Left ventricle myocardium superior (tissue), 1 donor: ENCODE measurements at regions not wholly inside any gene's neighbourhood (a gene's known extent, or its start where the extent isn't known, plus 50 kb on each side); places are given as distances from the start of the nearest gene placed in this dataset.

Experiments used
- ATAC-seq: fragments of 200-7000 bp; cut with Tn5 transposase; one replicate; pipeline ENCODE4 v1.9.1; 2020; ENCODE audit warnings: mild to moderate bottlenecking, moderate library complexity
- DNase-seq: peaks from one replicate; pipeline ENCODE4 v3.0.0-alpha.2; 2020
- intact Hi-C: fragments of 100-400 bp; cut with micrococcal nuclease; formaldehyde crosslinking; loops from one replicate; pipeline ENCODE4 v1.11.0; 2022
- donor health status: DM: no; HTN: yes; CAD: no; lungs with severe emphysema.

- intact Hi-C loops: no loop called here
- ATAC-seq: no peak
- DNase-seq: no peak
Measured at GRCh38 chr11:131253656-131254151, 116.7 kb upstream of the NTM start.

DNA sequence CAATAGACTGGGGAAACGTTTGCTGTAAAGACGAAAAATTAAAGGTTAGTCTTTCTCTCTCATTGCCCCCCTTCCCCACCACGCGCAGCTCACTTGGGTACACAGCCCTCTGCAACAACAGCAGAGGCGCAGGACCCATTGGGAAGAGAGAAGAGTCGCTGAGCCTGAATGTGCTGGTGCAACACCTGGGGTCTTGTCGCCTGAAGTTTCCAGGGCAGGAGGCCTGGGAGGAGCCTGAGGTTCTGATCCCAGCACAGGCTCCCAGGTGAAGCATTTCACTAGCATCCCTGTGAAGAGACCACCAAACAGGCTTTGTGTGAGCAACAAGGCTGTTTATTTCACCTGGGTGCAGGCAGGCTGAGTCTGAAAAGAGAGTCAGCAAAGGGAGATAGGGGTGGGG, 116.2 kb upstream of the NTM start:
- ATAC-seq (no peak), DNase-seq (no peak)
- intact Hi-C loops: no loop called here

DNA sequence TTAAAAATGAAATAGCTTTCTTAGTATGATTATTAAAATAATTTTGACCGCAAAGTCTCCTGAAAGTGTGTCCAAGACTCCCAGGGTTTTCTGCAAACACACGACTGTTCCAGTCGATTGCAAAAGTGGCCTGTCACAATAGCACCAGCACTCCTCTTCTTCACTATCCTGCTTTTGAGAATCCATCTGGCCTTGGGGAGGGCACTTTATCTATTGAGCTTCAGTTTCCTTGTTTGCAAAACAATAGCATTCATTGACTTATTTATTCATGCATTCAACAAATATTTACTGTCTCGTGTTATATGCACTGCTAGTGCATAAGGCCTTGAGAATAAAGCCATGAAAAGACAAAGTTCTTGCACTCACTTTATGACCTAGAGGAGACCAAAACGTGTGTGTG, 96.2 kb upstream of the NTM start:
- no peak for ATAC-seq
- intact Hi-C loops: no loop called here
- no peak for DNase-seq

- DNase-seq (no peak), ATAC-seq (no peak)
- intact Hi-C loops: no loop called here
Measured at GRCh38 chr11:131275580-131275979, 94.8 kb upstream of the NTM start.

GRCh38 chr11:131278472-131278871, 91.9 kb upstream of the NTM start:
- DNase-seq (no peak), ATAC-seq (no peak)
- intact Hi-C loops: no loop called here

- DNase-seq: no peak
- no peak for ATAC-seq
- intact Hi-C loops: no loop called here
Measured at GRCh38 chr11:131279654-131280384, 90.6 kb upstream of the NTM start.

GRCh38 chr11:131281316-131281715, 89.1 kb upstream of the NTM start:
- intact Hi-C loops: no loop called here
- DNase-seq: no peak
- no peak for ATAC-seq

- intact Hi-C loops: no loop called here
- ATAC-seq (no peak), DNase-seq (no peak)
Measured at GRCh38 chr11:131284041-131284440, 86.4 kb upstream of the NTM start.

GRCh38 chr11:131288521-131289091, 81.8 kb upstream of the NTM start:
- intact Hi-C loops: no loop called here
- no peak for ATAC-seq
- no peak for DNase-seq

GRCh38 chr11:131290185-131290584, 80.2 kb upstream of the NTM start:
- DNase-seq: no peak
- intact Hi-C loops: no loop called here
- no peak for ATAC-seq

GRCh38 chr11:131295986-131296385, 74.4 kb upstream of the NTM start:
- intact Hi-C loops: no loop called here
- ATAC-seq: no peak
- DNase-seq: no peak

DNA sequence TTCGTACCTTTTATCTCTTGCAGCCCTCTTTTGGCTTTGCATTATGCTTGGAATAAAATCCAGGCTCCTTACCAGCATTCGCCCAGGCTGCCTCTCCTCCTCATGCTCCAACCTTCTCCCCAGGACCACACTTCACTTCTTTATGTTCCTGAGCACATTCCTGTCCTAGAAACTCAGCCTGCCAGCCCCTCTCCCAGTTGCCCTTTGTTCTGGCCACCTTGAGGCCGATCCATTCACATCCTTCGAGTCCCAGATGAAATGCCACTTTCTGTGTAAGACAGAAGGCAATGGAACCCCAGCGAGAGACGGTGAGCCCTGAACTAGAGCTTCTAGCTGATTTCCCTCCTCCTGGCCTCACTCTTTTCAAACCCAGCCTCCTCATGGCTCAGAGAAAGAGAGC, 73.0 kb upstream of the NTM start:
- no peak for DNase-seq
- no peak for ATAC-seq
- intact Hi-C loops: no loop called here

DNA sequence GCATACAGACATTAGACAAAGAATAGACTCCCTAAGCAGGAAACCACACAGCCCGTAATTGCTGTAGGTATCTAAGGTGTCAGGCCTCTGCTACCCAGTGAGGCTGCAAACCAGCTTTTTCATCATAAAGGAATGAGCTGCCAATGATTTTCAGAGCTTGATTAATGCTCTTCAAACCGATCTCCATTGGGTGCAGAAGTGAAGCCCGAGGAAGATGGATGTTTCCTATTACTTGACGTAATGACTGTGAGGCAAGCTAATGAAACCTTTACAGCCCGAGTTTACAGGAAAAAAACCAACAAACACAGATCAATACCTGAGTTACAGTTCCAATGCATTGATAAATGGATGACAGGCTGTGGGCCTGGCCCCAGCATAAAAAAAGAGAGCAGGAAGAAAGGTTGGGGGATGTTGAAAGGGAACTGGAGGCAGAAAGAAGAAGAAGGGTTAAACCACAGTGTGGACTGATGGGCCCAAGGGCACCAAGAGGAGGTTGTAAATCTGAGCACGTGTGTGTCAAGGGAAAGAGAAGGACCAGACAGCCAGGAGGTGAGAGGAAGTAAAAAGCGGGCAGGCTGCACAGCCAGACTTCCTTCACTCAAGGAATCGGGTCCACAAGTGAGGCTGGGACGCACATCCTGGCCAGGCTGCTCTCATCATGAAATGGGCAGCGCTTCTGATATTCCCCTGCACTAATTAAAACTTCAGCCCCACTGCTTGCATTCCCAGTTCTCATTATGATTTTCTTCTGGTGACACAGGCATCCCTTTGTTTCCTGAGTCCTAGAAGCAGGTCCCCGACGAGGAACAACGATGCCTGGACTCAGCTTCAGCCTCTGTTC, 70.6 kb upstream of the NTM start:
- no peak for ATAC-seq
- intact Hi-C loops: no loop called here
- no peak for DNase-seq

DNA sequence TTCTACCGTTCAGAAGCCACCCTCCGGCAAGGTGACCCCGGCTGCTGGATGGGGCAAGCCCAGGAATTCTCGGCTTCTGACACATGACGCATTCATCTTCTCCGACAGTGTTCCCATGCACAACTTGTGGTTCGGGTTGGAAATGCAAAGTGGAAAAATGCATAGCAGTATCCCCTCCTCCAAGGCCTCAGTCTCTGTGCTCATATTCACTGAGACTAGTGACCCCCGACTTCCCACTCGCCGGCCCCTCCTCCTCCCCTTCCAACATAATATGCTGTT, 70.0 kb upstream of the NTM start:
- no peak for ATAC-seq

DNA sequence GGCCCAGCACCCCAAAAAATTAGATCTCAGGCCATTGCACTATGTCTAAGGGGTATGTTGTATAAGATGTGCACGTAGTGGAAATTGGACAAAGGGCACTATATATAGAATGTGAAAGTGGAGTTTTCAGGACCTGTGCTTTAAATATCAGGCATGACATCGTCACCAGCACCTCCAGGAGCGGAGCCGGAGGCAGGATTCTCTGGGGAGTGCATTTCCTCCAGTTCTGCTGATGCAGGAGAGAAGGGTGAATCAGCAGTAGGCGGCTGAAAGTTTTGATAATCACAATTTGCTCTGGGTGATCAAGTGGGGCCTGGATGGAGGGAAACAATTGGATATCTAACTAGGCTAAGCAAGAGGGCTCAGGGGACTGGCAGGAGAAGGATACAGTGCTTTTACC, 69.1 kb upstream of the NTM start:
- ATAC-seq (no peak), DNase-seq (no peak)
- intact Hi-C loops: no loop called here

More for the DNA sequence above, 70.0 kb upstream of the NTM start:
- intact Hi-C loops: no loop called here
- DNase-seq: no peak

DNA sequence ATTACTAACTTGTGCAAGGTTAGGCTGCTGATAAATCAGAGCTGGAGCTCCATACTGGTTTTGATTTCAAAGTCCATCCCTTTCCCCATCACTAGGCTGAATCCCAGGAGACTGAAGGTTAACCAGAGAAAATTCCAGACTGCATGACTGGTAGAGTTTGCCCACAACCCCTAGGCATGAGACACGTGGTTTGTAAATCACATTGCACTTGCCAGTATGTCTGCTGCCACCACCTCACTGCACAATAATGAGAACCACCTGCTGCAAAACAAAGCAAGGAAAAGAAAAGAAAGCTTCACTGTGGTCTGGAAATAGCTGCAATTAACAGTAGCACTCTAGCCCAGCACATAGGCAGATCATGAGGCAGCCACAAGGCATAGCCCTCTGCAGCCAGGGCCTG, 67.6 kb upstream of the NTM start:
- intact Hi-C loops: no loop called here
- ATAC-seq: no peak
- DNase-seq: no peak

GRCh38 chr11:131303611-131304119, 66.8 kb upstream of the NTM start:
- DNase-seq (no peak), ATAC-seq (no peak)

DNA sequence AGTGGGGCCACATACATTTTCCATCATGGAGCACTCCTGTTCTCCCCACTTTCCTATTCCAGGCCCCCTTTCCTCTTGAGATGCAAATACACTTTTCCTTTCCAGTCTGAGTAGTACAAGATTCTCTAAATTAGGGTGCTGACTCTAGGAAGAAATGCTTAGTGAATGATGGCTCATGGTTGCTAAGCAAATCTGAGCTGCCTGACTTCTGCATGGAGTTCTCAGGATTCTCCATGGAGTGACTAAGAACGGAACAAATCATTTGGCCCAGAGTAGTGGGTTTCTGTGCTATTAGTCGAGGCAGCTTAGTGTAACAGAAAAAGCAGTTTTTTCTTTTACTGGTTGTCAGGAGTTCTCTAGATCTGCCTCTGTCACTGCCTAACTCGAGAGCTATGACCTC, 65.4 kb upstream of the NTM start:
- intact Hi-C loops: no loop called here
- no peak for DNase-seq
- no peak for ATAC-seq

More at GRCh38 chr11:131303611-131304119, 66.8 kb upstream of the NTM start:
- intact Hi-C loops: no loop called here

- no peak for ATAC-seq
- DNase-seq: no peak
- intact Hi-C loops: no loop called here
Measured at GRCh38 chr11:131307506-131307905, 62.9 kb upstream of the NTM start.

DNA sequence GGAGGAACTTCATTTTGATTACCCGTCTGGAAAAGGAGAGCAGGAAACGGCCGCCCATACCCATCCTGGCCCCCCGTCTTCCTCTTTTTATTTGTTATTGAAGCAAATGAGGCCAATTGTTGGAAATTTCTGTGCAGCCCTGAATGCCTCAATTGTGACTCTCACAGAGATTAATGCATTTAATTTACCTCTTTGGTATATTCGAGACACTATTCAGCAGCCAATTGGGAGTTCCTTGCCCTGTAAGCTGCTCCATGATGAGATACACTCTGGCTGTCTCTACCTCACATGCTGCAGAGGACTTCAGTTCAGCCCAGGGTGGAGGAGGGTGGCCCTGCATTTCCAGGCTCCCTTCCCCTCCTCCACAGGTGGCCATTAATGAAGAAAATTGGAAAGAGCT, 60.6 kb upstream of the NTM start:
- DNase-seq (no peak), ATAC-seq (no peak)
- intact Hi-C loops: no loop called here
